ENCODE measurements at regions not wholly inside any gene's neighbourhood (a gene's known extent, or its start where the extent isn't known, plus 50 kb on each side); places are given as distances from the start of the nearest gene placed in this dataset.

- peak in 1 of 4 experiments; percentile 12 for TF ChIP-seq CTCF (IDR thresholded peaks at IDR 0.05)
- TF ChIP-seq POLR2A (IDR thresholded peaks at IDR 0.05), result no peak
- TF ChIP-seq POLR2AphosphoS5 (IDR thresholded peaks at IDR 0.05), result no peak
These were observed 350.9 kb downstream of the MID1IP1 start for GRCh38 chrX:39152106-39152649.
